Prostate gland (tissue), 2 donors: ENCODE measurements at regions not wholly inside any gene's neighbourhood (a gene's known extent, or its start where the extent isn't known, plus 50 kb on each side); places are given as distances from the start of the nearest gene placed in this dataset.

Experiments
- CTCF ChIP-seq, 4 experiments: fragments of 200-600 bp in 2 of 4; fragments of 450-650 bp in 2 of 4; sonication (generic) in 2 of 4; IDR thresholded peaks; 1 replicate in 3 of 4; 2 replicates in 1 of 4; pipeline ENCODE4 v1.5.1; 2016 to 2019; ENCODE audit warnings: antibody characterized with exemption in 4 of 4, mild to moderate bottlenecking in 2 of 4, moderate library complexity in 2 of 4
- POLR2A ChIP-seq: fragments of 450-650 bp; IDR thresholded peaks from one replicate; pipeline ENCODE4 v1.6.1; 2016; ENCODE audit warnings: antibody characterized with exemption, mild to moderate bottlenecking
- POLR2AphosphoS5 ChIP-seq: sonication (generic); formaldehyde crosslinking; IDR thresholded peaks from one replicate; pipeline ENCODE4 v1.6.1; 2017; ENCODE audit warnings: antibody characterized with exemption

DNA sequence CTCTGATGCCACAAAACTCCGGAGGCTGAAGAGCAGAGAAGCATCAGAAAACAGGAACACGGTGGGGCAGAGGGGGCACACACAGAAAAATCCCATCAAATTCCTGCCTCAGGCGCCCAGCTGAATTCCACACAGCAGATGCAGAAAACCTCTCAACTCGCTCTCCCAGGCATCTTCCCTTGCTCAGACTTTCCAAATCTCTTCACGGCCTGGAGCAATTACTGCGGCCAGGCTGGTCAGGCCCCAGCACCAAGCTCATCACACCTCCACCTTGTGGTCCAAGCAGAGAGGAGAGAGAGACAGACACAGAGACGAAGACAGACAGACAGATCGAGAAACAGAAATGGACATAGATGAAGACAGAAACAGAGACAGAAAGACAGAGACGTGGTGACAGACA is 89.0 kb downstream of the NCOR2 start:
- no peak for TF ChIP-seq CTCF (IDR thresholded peaks at IDR 0.05)
- TF ChIP-seq POLR2A, result no peak
- no peak for TF ChIP-seq POLR2AphosphoS5
